HG03457 (cell line): ENCODE measurements at regions not wholly inside any gene's neighbourhood (a gene's known extent, or its start where the extent isn't known, plus 50 kb on each side); places are given as distances from the start of the nearest gene placed in this dataset.

Source experiments
- ATAC-seq: cut with Tn5 transposase; IDR thresholded peaks from one replicate; pipeline ENCODE4 v1.9.1; 2021; ENCODE audit warnings: moderate number of reproducible peaks; ENCODE audit not compliant: unreplicated experiment

- ATAC-seq: no peak
Measured at GRCh38 chr5:4424895-4425294, 715.2 kb upstream of the ADAMTS16 start.

DNA sequence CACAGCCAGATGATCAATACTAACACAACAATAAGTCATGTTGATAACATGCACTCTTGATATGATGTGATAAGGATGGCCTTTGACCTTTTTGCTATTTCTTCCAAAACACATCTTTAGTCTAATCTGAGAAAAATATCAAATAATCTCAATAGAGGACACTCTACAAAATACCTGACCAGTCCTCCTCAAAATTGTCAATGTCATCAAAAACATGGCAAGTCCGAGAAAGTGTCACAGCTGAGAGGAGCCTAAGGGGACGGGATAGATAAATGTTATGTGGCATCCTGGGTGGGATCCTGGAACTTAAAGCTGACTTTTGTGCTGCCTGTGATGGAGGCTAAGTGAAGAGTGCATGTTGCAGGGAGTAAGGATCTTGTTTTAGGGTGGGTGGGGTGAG is 699.6 kb upstream of the ADAMTS16 start:
- ATAC-seq: no peak

- no peak for ATAC-seq
Measured at GRCh38 chr5:4442221-4442620, 697.9 kb upstream of the ADAMTS16 start.

DNA sequence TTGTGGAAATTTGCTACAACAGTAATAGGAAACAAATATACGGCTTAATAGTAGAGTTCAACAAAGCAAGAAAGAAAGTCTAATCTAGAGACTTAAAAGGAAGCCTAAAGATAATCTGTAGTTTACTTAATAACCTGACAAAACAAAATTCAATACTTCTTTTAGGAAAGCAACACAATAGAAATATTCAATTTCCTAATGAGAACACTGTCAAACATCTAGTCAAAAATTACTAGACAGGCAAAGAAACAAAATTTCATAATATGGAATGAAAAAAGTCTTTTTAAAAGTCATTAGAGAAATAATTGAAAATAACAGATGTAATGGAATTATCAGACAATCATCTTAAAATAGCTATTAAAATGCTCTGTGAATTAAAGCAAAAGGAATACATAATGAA is 692.5 kb upstream of the ADAMTS16 start:
- no peak for ATAC-seq

- no peak for ATAC-seq
Measured at GRCh38 chr5:4453655-4454054, 686.5 kb upstream of the ADAMTS16 start.

GRCh38 chr5:4479426-4479825 is 660.7 kb upstream of the ADAMTS16 start:
- no peak for ATAC-seq

DNA sequence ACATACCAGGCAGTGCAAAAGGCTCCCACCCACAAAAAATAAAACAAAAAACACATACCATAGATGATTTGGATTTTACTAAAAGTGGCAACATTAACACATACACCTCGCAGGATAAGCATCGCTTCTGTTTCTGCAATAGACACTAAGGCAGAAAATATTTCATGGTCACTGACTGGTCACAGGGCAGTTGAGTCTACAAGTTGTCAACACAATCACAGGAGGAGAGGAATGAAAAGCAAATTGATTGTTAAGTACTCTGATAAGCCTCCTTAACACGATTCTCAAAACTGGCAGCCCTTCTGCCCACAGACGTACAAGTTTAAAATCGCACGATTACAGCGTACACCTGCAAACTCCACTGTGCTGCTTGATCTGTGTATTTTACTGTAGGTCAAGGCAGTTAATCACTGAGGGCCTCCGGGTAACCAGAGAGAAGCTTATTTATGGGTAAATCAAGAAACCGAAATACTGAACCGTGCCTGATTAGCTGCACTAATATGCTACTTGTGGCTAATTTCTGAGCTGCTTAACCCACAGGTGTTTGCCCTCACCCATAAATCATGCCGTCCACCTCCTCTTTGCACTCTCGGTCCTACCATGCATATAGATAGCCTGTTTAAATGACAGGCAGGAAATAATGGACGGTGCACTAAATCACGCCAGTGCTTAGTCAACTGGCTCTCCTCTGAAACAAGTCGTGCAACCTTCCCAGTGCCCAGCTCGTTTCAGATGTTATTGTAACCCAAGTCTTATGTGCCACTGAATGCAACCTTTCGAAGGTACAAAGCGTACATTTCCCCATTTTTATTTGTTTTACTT is 659.4 kb upstream of the ADAMTS16 start:
- ATAC-seq: no peak

DNA sequence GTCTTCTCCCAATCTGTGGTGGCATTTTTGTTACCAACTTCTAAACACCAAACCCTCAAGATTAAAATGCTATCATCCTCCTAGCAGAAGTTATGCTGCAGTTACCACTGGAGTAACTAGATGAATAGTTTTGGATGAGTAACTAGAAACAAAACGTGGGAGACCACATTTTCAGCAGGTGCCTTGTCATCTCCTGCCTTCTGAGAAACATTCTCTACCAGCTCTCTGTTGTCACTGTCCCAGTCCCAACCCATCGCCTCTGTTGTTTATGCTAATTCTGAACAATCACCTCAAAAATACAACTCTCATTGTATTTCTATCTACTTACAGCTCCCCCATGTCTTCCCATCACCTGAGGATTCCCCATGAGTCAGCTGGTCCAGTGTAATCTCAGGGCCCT is 652.5 kb upstream of the ADAMTS16 start:
- ATAC-seq: no peak

DNA sequence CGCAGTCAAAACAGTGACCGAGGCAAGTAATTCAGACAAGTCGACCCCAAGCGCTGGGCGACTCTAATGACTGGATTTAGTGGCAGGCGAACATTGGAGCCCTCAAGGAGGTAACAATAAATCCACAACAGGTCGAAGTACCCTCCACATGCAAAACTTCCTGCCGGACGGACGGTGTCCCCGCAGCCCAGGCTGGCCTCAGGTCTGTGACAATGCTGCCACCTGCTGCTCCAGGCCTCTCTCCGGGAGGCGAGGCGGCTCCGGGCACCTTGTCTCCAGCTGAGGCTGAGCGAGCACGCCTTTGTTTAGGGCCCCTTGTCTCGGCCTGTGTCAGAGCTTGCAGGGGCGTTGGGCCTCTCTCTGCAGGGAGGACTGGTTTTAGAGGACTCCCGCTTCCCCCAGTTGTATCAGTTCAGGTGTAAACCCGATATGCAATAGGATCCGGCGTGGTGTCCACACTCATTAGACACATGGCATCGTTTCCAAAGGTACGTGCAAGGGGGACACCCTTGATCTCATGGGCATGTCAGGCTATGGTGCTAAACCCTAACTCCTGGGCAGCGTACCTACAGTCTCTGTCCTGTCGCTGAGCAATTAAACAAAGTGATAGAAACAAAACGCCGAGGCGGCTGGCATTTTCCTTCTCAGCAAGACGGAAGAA is 628.0 kb upstream of the ADAMTS16 start:
- no peak for ATAC-seq

DNA sequence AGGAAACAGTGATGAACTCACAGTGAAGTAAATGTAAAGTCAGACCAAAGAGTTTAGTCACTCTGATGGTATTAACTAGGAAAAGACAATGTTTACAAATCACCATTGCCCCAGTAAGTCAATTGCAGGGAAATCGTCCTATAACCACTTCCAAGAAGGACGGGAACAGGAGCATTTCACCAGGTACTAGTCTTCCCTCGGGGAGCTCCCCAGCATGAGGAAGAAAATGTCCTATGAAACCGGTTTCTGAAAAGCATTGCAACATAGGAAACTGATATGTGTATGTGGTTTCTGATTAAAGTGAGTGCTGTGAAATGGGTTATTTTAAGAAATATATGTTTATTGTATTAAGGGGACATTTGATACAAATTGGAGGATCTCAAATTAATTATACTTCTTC is 626.7 kb upstream of the ADAMTS16 start:
- no peak for ATAC-seq

- ATAC-seq: no peak
Measured at GRCh38 chr5:4514067-4514648, 626.0 kb upstream of the ADAMTS16 start.

DNA sequence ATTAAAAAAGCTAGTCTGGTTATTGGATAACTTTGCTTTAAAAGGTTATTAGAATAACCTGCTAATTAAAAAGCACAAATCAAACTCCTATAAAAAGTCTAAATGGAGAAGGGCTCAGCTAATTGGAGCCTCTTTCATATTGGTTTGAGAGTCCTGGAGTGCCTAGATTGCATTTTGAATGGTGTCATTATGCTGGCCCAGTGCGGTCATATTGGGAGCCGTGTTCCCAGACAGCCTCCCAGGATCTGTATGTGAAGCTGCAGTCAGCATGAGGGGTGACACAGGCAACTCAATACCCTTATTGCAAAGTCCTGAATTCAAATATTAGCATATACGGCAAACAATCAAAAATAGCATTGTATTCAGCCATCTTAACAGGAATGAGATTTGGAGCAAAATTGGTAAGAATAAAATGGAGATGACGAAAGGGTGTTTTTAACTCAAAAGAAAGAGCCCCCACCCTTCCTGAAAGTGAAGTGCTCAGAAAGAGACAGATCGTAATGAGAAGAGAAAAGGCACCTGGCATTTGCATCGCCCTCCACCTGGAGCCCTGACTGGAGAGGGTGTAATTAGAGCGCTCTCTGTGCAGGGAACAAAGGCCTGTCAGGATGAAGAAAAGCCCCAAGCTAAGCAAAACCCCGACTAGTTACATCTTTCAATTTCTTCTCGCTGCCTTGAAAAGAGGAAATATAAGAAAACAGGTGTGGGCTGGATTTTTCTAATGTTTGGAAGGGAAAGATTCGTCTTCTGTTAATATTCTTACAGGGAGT is 621.0 kb upstream of the ADAMTS16 start:
- ATAC-seq: no peak

- no peak for ATAC-seq
Measured at GRCh38 chr5:4520559-4520958, 619.6 kb upstream of the ADAMTS16 start.

DNA sequence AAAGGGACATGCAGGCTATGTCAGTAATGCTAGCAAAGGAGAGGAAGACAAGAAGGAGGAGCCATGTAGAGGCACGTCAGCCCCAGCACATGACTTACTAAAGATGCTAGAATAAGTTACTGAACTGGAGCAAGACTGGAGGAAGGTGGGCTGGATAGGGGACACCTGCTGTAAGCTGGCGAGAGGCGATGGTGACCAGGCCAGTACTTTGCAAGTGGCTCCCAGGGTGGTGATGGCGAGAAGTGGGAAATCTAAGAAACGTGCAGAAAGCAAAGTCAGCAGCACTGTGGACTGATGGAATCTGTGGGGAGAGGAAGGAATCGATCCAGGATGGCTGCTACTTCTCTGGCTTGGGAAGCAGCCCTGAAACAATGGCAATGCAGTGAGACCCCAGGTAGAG is 617.1 kb upstream of the ADAMTS16 start:
- no peak for ATAC-seq

DNA sequence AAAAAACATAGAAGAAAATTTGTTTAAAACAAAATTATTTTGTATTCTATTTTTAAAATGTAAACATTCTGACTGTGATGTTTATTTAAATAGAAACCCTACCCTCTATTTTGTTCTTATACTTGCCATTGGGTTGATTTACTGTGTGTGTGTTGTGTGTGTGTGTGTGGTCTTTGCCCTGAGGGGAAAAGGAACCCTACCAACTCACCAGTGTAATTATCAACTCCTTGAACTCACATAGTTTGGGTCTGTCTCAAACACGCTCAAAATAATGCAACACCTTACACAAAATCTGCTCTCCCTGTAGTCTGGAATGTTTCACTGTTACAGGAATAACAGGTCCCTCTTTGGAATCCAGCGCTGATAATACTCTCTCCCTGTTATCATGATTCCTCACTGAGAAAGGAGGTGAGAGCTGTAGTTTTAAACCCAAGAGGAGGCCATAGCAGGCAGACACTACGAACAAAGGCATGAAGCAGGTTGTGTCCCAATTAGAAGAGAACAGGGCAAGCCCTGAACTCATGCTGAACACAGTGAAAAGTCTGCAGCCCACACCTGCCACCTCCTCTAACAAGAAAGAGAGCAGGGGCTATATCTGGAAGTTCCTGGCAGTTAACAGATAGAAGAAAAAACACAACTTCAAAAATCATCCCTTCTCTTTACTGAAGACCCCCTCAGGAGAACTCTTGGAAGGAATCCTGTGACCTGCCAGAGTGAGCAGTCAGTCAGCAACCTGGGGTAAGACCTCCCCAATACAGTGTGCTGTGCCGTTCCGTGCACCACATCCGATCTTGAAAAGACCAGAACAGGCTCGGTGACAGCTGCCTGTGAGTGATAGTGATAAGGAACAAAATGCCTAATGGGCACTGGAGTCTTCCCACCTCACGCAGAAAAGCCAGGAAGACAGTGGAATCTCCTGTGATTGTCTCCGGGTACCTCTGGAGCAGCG is 608.1 kb upstream of the ADAMTS16 start:
- ATAC-seq: no peak

DNA sequence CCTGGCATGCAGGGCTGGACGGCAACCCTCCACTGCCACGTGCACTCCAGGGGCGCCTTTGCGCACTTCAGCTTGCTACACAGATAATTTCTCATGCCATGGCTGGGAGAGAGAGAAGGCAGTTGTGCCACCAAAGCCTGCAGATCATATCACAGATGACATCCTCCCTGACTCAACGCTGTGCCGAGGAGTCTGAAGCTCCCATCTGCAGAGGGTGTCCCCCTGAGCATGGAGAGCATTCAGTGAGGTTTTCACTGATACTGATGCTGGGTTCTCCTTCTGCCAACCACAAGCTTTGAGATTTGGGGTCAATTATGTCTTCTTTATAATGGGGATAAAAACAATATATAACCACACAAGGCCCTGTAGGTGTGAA is 607.4 kb upstream of the ADAMTS16 start:
- no peak for ATAC-seq

- no peak for ATAC-seq
Measured at GRCh38 chr5:4533457-4534105, 606.5 kb upstream of the ADAMTS16 start.

DNA sequence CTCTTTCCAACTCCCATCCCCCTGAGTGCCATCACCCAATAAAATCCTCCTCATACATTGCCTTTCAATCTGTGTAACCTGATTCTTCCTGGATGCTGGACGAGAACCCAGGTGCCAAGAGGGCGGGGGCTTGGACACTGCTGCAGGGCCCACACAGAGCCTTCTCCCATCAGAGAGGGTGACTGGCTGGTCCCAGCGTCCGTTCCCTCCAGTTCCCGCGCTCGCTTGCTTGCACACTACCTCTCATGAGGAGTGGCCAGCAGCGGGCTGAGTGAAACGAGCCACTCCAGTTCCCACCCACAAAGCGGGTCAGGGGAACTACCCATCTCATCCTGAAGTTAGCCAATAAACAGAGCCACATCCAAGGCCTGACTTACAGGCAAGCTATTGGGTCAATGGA is 602.6 kb upstream of the ADAMTS16 start:
- ATAC-seq: no peak

- ATAC-seq: no peak
Measured at GRCh38 chr5:4540375-4541173, 599.6 kb upstream of the ADAMTS16 start.
